HCT116 (cell line): ENCODE measurements at regions not wholly inside any gene's neighbourhood (a gene's known extent, or its start where the extent isn't known, plus 50 kb on each side); places are given as distances from the start of the nearest gene placed in this dataset.

Source experiments
- CTCF ChIP-seq, 3 experiments: fragments of 200-600 bp in 1 of 3; sonication (generic) in 1 of 3; IDR thresholded peaks in 2 of 3; conservative IDR thresholded peaks in 1 of 3; 2 replicates each; pipeline ENCODE4 v1.5.1; 2012 to 2017; ENCODE audit warnings: low read depth in 2 of 3, low read length in 2 of 3, antibody characterized with exemption in 1 of 3, borderline replicate concordance in 1 of 3, control low read depth in 1 of 3, mild to moderate bottlenecking in 1 of 3, mixed read lengths in 1 of 3, mixed run types in 1 of 3, moderate library complexity in 1 of 3; ENCODE audit not compliant: insufficient read depth in 1 of 3
- EZH2 ChIP-seq: fragments of 200-600 bp; sonication (generic); IDR thresholded peaks from 2 replicates; pipeline ENCODE4 v1.6.1; 2017; ENCODE audit warnings: antibody characterized with exemption, mixed run types
- JUND ChIP-seq: IDR thresholded peaks from 2 replicates; pipeline ENCODE4 v1.6.1; 2012
- POLR2A ChIP-seq: IDR thresholded peaks from 2 replicates; pipeline ENCODE4 v1.7.0; 2011; ENCODE audit warnings: borderline replicate concordance; ENCODE audit not compliant: insufficient read depth, insufficient read length; ENCODE audit errors: extremely low read depth
- ZBTB33 ChIP-seq: IDR thresholded peaks from 2 replicates; pipeline ENCODE4 v1.6.1; 2011; ENCODE audit warnings: mild to moderate bottlenecking, low read length, moderate library complexity; ENCODE audit not compliant: insufficient replicate concordance; ENCODE audit errors: extremely low read depth

- no peak for TF ChIP-seq CTCF (IDR thresholded peaks at IDR 0.05 in 2 of 3, conservative IDR thresholded peaks at IDR 0.05 in 1 of 3; ENCODE audit: borderline replicate concordance in 1 of 3, insufficient read depth in 1 of 3, low read depth in 2 of 3, low read length in 2 of 3)
- TF ChIP-seq JUND = no peak
- TF ChIP-seq ZBTB33 = no peak
- no peak for TF ChIP-seq POLR2A
- no peak for TF ChIP-seq EZH2
Observed at GRCh38 chr18:40208958-40209357, 1746.1 kb upstream of the PIK3C3 start.
